NCI-H1436 treated with DMSO at 0.1 percent for 48 hours (cell line): ENCODE measurements at regions not wholly inside any gene's neighbourhood (a gene's known extent, or its start where the extent isn't known, plus 50 kb on each side); places are given as distances from the start of the nearest gene placed in this dataset.
"Not testable (repeated sequence)": the region's sequence is repeated elsewhere in the genome, so short reads cannot be mapped to it uniquely, and the experiment has no call there.

Source experiments
- DNase-seq: peaks from one replicate; lab custom pipeline; 2025; lab: John Stamatoyannopoulos, UW

- no peak for DNase-seq
Measured at GRCh38 chr3:193803288-193803687, 210.3 kb downstream of the OPA1 start.

GRCh38 chr3:193805448-193805847 is 212.4 kb downstream of the OPA1 start:
- peak; percentile 67 for DNase-seq

- no peak for DNase-seq
Measured at GRCh38 chr3:193808317-193808716, 215.3 kb downstream of the OPA1 start.

- no peak for DNase-seq
Measured at GRCh38 chr3:193809106-193809505, 216.1 kb downstream of the OPA1 start.

- DNase-seq: no peak
Measured at GRCh38 chr3:193812078-193812725, 219.2 kb downstream of the OPA1 start.

- no peak for DNase-seq
Measured at GRCh38 chr3:193812791-193813500, 219.9 kb downstream of the OPA1 start.

DNA sequence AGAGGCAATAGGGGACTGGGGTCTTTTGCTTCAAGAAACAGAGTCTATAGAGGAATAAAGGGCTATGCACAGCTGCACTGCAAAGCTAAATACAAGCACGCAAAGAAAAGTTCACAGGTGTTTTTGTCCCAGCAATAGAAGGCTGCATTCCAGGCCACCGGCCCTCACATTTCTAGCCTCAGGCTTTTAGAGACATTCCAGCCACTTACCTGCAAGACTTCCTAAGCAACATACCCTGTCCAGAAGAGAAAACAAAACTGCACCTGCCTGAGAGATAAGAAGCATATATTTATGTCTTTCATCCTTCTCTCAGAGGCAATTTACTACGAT is 220.5 kb downstream of the OPA1 start:
- DNase-seq: no peak

- no peak for DNase-seq
Measured at GRCh38 chr3:193814166-193814892, 221.3 kb downstream of the OPA1 start.

DNA sequence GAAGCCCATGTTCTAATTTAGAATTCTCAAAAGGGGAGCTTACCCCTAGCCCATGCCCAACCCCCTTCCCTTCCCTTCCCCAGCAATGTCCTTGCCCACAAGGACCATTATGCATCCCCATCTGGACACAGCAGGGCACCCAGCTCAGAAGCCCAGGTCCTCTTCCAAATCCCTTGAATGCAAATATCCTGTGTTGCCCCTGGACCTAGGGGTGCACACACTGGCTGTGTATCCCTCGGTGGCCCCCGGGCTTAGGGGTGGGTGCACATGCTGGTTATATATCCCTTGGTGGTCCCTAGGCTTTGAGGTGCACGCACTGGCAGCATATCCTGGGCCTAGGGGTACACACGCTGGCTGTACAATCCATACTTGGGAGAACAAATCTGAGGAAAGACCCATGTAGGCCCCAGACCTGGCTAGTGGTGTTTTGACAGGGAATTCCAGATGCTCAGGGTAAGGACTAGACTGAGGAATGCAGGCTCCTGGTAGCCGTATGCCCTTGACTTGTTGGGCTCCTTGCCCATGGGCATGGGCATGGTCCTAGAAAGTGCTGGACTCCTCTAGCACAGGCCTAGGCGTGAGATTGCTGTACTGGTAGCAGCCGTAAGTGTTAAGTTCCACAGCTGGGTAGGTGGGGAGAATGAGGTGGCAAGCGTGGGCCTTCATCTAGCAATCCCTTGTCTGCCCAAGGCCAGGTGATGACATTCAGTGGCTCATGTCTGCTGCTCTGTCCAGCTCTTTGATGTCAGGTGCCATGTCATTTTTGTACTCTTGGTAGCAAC is 222.4 kb downstream of the OPA1 start:
- no peak for DNase-seq

- DNase-seq: no peak
Measured at GRCh38 chr3:193816028-193816395, 223.0 kb downstream of the OPA1 start.

- DNase-seq: no peak
Measured at GRCh38 chr3:193816656-193817311, 223.8 kb downstream of the OPA1 start.

DNA sequence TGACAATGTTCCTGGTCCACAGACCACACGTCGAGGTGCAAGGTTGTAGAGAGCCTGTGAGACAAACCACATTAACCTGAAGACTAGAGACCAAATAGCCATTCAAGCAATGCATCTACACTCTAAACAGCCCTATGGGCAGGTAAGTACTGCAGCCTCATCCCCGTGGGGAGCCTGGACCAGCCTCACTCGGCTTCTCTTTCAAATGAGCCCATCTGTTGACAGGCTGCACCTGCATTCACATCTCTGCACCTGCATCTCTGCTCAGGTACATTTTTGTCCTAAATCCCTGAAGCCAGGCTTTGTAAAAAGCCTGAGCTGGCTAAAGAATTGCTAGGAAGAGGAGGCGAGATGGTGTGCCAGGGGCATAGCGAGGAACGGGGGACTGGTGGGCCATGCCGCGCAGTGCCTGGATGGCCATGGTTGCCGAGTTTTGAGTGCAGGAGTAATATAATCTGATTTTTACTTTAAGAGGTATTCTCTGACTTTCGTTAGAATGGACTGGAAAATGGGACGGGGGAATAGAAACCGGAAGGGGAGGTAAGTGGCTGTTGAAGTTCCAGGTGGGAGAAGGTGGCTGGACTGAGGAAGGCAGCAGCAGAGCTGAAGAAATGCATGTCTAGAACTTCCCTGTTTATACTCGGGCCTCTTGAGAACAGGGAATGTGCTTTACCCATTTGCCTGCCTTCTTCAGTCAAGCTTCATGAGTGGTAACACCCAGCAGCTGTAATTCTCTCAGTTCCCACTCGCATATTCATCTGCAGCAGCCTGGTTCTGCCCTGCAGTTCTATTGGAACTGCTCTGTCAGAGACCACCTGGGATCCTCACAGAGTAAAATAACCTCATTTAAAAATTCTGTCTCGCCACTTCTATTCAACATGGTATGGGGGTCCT is 226.4 kb downstream of the OPA1 start:
- DNase-seq: no peak

DNA sequence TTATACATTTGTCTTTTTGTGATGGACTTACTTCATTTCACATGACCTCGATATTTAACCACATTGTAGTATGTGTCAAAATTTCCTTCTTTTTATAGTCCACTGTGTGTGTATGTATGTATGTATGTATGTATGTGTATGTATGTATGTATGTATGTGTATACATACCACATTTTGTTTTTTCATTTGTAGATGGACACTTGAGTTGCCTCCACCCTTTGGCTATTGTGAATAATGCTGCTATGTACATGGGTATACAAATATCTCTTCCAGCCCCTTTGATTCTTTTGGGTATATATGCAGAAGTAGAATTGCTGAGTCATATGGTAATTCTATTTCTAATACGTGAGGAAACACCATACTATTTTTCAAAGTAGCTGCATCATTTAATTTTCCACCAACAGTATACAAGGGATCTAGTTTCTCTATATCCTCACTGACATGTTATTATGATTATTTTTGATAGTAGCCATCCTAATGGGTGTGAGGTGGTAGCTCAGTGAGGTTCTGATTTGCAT is 228.2 kb downstream of the OPA1 start:
- DNase-seq: no peak

- DNase-seq: no peak
Measured at GRCh38 chr3:193822492-193823212, 229.6 kb downstream of the OPA1 start.

DNA sequence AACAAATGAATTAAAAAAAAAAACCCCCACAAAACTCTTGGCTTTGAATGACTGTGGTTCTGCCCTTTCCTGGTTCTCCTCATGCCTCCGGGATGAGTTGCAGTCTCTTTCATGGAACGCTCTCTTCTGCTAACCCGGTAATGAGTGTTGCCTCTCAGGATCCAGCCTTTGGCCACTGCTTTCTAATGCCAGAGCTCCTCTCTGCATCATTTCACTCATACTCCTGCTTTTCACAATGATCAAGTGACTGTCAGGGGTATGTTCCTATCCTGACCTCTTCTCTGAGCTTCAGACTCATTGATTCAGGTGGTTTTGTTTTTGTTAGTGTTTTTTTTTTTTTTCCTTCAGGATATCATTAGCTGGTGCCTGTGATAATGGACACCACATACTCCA is 230.2 kb downstream of the OPA1 start:
- DNase-seq: not testable (repeated sequence)

DNA sequence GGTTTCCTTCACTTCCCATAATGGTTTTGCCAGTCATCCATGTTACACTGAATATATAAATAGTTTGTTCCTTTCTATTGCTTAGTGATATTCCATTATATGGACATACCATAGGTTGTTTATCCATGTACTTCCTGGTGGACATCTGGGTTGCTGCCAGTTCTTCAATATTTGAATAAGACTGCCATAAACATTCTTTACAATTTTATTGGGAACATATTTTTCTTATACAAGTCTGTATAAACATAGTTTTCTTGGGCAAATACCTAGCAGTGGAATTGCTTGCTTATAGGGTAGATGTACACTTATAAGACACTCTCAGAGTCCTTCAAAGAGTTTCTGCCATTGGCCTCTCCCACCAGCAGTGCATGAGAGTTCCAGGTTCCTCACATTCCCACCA is 231.4 kb downstream of the OPA1 start:
- no peak for DNase-seq

DNA sequence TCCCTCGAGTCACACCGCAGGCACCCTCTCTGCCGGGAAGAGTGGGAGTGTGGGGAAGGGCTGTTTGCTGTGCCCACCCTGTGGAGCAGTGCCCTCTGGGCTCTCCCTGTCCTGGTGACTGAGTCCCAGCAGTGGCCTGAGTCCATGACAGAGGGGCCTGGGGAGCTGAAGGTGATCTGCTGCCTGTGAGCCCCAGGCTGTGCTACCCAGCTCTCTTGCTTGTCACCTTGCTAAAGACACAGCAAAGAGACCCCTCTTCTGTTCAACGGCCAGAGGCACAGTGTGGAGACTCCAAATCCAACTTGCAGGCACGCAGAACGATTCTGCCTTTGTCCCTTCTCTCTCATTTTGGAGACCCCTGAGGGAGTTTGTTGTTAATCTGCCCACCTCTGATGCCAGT is 232.6 kb downstream of the OPA1 start:
- DNase-seq: no peak

- no peak for DNase-seq
Measured at GRCh38 chr3:193826159-193826795, 233.3 kb downstream of the OPA1 start.

DNA sequence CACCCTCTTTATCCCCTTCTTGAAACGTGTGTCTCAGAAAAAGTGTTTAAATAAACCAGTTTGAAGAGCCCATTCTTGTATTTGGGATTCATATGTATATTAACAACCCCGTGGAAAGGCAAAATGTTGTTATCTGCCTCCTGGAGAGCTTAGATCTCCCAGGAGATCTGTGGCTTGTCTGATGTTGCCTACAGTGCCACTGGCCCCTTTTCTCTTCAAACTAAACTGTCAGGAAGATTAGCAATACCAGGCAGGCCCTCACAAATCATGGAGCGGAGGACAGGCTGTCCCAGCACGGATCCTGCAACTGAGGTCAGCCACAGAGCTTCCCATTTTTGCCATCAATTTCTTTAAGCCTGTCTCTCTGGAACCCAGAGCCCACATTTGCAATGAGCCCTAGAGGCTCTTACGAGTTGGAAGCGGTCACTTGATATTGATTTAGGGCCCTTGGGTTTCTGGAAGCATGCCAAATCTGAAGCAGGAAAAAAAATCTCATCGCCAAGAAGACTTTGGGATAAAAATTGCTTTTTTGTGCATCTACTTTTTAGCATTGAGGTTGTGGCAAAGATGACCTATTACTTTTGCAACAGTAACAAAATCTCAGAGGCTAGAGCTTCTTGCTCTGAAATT is 234.1 kb downstream of the OPA1 start:
- no peak for DNase-seq
